PC-9 (cell line): ENCODE measurements at regions not wholly inside any gene's neighbourhood (a gene's known extent, or its start where the extent isn't known, plus 50 kb on each side); places are given as distances from the start of the nearest gene placed in this dataset.

Experiments used
- BruUV-seq: library from RNA; stranded (reverse); fragments of 400-500 nt; replicated peaks from 2 replicates; lab custom pipeline; 2021; lab: Mats Ljungman, UMichigan
- CTCF ChIA-PET: fragments of 300-600 bp; sonication (Branson Sonifier 250); formaldehyde crosslinking; loops from one replicate; lab custom pipeline; 2022; ENCODE audit warnings: antibody characterized with exemption; lab: Charles Lee
- POLR2A ChIA-PET: fragments of 300-600 bp; sonication (Branson Sonifier 250); formaldehyde crosslinking; loops from one replicate; lab custom pipeline; 2022; ENCODE audit warnings: antibody characterized with exemption; ENCODE audit not compliant: unreplicated experiment; lab: Charles Lee
- DNase-seq, 2 experiments: peaks; one replicate each; pipeline versions ENCODE4 v3.0.0 to v3.0.0-alpha.2; 2015 to 2022; ENCODE audit warnings: mixed read lengths in 1 of 2
- H2AFZ ChIP-seq: fragments of 200-600 bp; sonication (generic); 2 replicates; pipeline ENCODE4 v1.8.1; 2017; ENCODE audit warnings: antibody characterized with exemption
- H3F3A ChIP-seq: fragments of 200-600 bp; sonication (generic); 2 replicates; pipeline ENCODE4 v1.8.1; 2017; ENCODE audit warnings: antibody characterized with exemption, mild to moderate bottlenecking, low read depth; ENCODE audit not compliant: insufficient read depth
- H3K27ac ChIP-seq: fragments of 200-600 bp; sonication (generic); 2 replicates; pipeline ENCODE4 v1.6.1; 2016; ENCODE audit warnings: mixed run types
- H3K27me3 ChIP-seq: fragments of 200-600 bp; sonication (generic); 2 replicates; pipeline ENCODE4 v1.6.1; 2016; ENCODE audit warnings: low read depth, mixed run types; ENCODE audit not compliant: insufficient read depth
- H3K36me3 ChIP-seq: fragments of 200-600 bp; sonication (generic); 2 replicates; pipeline ENCODE4 v1.6.1; 2016; ENCODE audit warnings: low read depth, mixed run types
- H3K4me1 ChIP-seq: fragments of 200-600 bp; sonication (generic); replicated peaks from 2 replicates; pipeline ENCODE4 v1.6.1; 2016; ENCODE audit warnings: mixed run types; ENCODE audit not compliant: insufficient read depth
- H3K4me2 ChIP-seq: fragments of 200-600 bp; sonication (generic); 2 replicates; pipeline ENCODE4 v1.6.1; 2017; ENCODE audit warnings: mixed run types
- H3K4me3 ChIP-seq: fragments of 200-600 bp; sonication (generic); 2 replicates; pipeline ENCODE4 v1.6.1; 2016; ENCODE audit warnings: mixed run types
- H3K79me2 ChIP-seq: fragments of 200-600 bp; sonication (generic); 2 replicates; pipeline ENCODE4 v1.6.1; 2017; ENCODE audit warnings: low read depth, mixed run types
- H3K9me2 ChIP-seq: fragments of 200-600 bp; sonication (generic); 2 replicates; pipeline ENCODE4 v1.8.1; 2017; ENCODE audit warnings: mild to moderate bottlenecking; ENCODE audit not compliant: insufficient read depth
- H3K9me3 ChIP-seq: fragments of 200-600 bp; sonication (generic); 2 replicates; pipeline ENCODE4 v1.8.1; 2016; ENCODE audit warnings: low read depth; ENCODE audit not compliant: insufficient read depth
- H4K20me1 ChIP-seq: fragments of 200-600 bp; sonication (generic); 2 replicates; pipeline ENCODE4 v1.8.1; 2017; ENCODE audit not compliant: insufficient read depth
- CTCF ChIP-seq: fragments of 200-600 bp; sonication (generic); conservative IDR thresholded peaks from 2 replicates; pipeline ENCODE4 v1.6.1; 2017; ENCODE audit warnings: mixed run types, antibody characterized with exemption, mild to moderate bottlenecking, moderate library complexity
- EZH2 ChIP-seq: fragments of 200-600 bp; sonication (generic); IDR thresholded peaks from 2 replicates; pipeline ENCODE4 v1.8.0; 2017; ENCODE audit warnings: antibody characterized with exemption, low read depth
- intact Hi-C: fragments of 100-400 bp; cut with micrococcal nuclease; formaldehyde crosslinking; loops from one replicate; pipeline ENCODE4 v1.10.0; 2022; ENCODE audit not compliant: unreplicated experiment

GRCh38 chr18:45349467-45349866, 265.8 kb upstream of the SLC14A2 start:
- no peaks in the 10 kb centered on the region for H3F3A ChIP-seq
- no peak overlapping the region for H3K4me2 ChIP-seq
- intact Hi-C loops = no loop called here
- no peak for DNase-seq
- no peaks in the 10 kb centered on the region for H3K9me2 ChIP-seq
- H3K27ac ChIP-seq = no peak overlapping the region
- no peak overlapping the region for H2AFZ ChIP-seq
- no peak for TF ChIP-seq EZH2
- no peak for TF ChIP-seq CTCF
- CTCF ChIA-PET = no interaction called here
- H3K4me1 ChIP-seq = peaks cover 14% of the 10 kb centered on the region
- H3K4me3 ChIP-seq = no peak overlapping the region
- no TSS peak for BruUV-seq
- H3K9me3 ChIP-seq = peaks cover 4% of the 10 kb centered on the region; the same call in 1 of the 2 replicates
- H3K36me3 ChIP-seq = no peaks in the 10 kb centered on the region
- no peaks in the 10 kb centered on the region for H4K20me1 ChIP-seq
- no peaks in the 10 kb centered on the region for H3K27me3 ChIP-seq
- POLR2A ChIA-PET = no interaction called here
- H3K79me2 ChIP-seq = no peaks in the 10 kb centered on the region

GRCh38 chr18:45350404-45351156, 264.7 kb upstream of the SLC14A2 start:
- H3K4me3 ChIP-seq = no peak overlapping the region
- H3K79me2 ChIP-seq = no peaks in the 10 kb centered on the region
- no peak for DNase-seq
- ChIA-PET CTCF (no interaction called here), POLR2A (no interaction called here)
- H2AFZ ChIP-seq = no peak overlapping the region
- no peak overlapping the region for H3K4me2 ChIP-seq
- H3K27me3 ChIP-seq = no peaks in the 10 kb centered on the region
- H4K20me1 ChIP-seq = no peaks in the 10 kb centered on the region
- H3K36me3 ChIP-seq = no peaks in the 10 kb centered on the region
- intact Hi-C loops = no loop called here
- no peaks in the 10 kb centered on the region for H3K9me2 ChIP-seq
- TF ChIP-seq EZH2 (no peak), CTCF (no peak)
- BruUV-seq = no TSS peak
- peaks cover 4% of the 10 kb centered on the region; the same call in 1 of the 2 replicates for H3K9me3 ChIP-seq
- H3K27ac ChIP-seq = no peak overlapping the region
- H3F3A ChIP-seq = no peaks in the 10 kb centered on the region
- peaks cover 14% of the 10 kb centered on the region for H3K4me1 ChIP-seq

- ChIA-PET POLR2A (no interaction called here), CTCF (no interaction called here)
- H3K36me3 ChIP-seq = no peaks in the 10 kb centered on the region
- H3K9me2 ChIP-seq = no peaks in the 10 kb centered on the region
- H2AFZ ChIP-seq = no peak overlapping the region
- no peak overlapping the region for H3K4me3 ChIP-seq
- TF ChIP-seq EZH2 = no peak
- no peak for TF ChIP-seq CTCF
- peaks cover 20% of the 10 kb centered on the region for H3K4me1 ChIP-seq
- H3K9me3 ChIP-seq = no peaks in the 10 kb centered on the region
- 0 out of 2 replicates have a peak overlapping the region, but pooled peaks have one; percentile 18 for H3K4me2 ChIP-seq
- H3K27ac ChIP-seq = no peak overlapping the region
- no peaks in the 10 kb centered on the region for H3K79me2 ChIP-seq
- intact Hi-C loops = no loop called here
- no TSS peak for BruUV-seq
- no peak for DNase-seq
- H4K20me1 ChIP-seq = no peaks in the 10 kb centered on the region
- H3K27me3 ChIP-seq = no peaks in the 10 kb centered on the region
- no peaks in the 10 kb centered on the region for H3F3A ChIP-seq
Measured at GRCh38 chr18:45352874-45353273, 262.4 kb upstream of the SLC14A2 start.
